ENCODE measurements at regions not wholly inside any gene's neighbourhood (a gene's known extent, or its start where the extent isn't known, plus 50 kb on each side); places are given as distances from the start of the nearest gene placed in this dataset.

DNA sequence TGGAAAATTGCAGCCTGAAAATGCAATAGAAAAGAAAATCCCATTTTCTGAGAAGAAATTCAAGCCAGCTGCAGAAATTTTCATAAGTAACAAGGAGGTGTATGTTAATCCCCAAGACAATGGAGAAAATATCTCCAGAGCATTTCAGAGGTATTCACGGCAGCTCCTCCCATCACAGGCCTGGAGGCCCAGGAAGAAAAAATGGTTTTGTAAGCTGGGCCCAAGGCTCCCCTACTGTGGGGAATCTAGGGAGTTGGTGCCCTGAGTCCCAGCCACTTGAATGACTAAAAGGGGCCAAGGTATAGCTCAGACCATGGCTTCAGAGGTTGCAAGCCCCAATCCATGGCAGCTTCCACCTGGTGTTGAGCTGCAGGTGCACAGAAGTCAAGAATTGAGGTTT is 93.3 kb upstream of the ZNF267 start:
- TF ChIP-seq, protein P1, sequence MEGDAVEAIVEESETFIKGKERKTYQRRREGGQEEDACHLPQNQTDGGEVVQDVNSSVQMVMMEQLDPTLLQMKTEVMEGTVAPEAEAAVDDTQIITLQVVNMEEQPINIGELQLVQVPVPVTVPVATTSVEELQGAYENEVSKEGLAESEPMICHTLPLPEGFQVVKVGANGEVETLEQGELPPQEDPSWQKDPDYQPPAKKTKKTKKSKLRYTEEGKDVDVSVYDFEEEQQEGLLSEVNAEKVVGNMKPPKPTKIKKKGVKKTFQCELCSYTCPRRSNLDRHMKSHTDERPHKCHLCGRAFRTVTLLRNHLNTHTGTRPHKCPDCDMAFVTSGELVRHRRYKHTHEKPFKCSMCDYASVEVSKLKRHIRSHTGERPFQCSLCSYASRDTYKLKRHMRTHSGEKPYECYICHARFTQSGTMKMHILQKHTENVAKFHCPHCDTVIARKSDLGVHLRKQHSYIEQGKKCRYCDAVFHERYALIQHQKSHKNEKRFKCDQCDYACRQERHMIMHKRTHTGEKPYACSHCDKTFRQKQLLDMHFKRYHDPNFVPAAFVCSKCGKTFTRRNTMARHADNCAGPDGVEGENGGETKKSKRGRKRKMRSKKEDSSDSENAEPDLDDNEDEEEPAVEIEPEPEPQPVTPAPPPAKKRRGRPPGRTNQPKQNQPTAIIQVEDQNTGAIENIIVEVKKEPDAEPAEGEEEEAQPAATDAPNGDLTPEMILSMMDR (conservative IDR thresholded peaks at IDR 0.05; ENCODE audit: low read depth in 2 of 2), result no peak
- no peak for TF ChIP-seq STAT1 (IDR thresholded peaks at IDR 0.05; ENCODE audit: unreplicated experiment)
- TF ChIP-seq EZH2 (IDR thresholded peaks at IDR 0.05; ENCODE audit: low read depth, unreplicated experiment), result no peak
- TF ChIP-seq EZH2phosphoT487 (IDR thresholded peaks at IDR 0.05; ENCODE audit: unreplicated experiment), result no peak
- TF ChIP-seq POLR2AphosphoS5 (IDR thresholded peaks at IDR 0.05; ENCODE audit: low read depth), result no peak
- TF ChIP-seq, protein P2, sequence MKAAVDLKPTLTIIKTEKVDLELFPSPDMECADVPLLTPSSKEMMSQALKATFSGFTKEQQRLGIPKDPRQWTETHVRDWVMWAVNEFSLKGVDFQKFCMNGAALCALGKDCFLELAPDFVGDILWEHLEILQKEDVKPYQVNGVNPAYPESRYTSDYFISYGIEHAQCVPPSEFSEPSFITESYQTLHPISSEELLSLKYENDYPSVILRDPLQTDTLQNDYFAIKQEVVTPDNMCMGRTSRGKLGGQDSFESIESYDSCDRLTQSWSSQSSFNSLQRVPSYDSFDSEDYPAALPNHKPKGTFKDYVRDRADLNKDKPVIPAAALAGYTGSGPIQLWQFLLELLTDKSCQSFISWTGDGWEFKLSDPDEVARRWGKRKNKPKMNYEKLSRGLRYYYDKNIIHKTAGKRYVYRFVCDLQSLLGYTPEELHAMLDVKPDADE (IDR thresholded peaks at IDR 0.05), result no peak
- no peak for TF ChIP-seq REST (IDR thresholded peaks at IDR 0.05; ENCODE audit: unreplicated experiment)
- TF ChIP-seq JUNB (IDR thresholded peaks at IDR 0.05; ENCODE audit: unreplicated experiment), result no peak
- no peak for TF ChIP-seq CREB1 (CRISPR knock-in tag; IDR thresholded peaks at IDR 0.05; ENCODE audit: low read depth)
- TF ChIP-seq ZNF114 (CRISPR knock-in tag; IDR thresholded peaks at IDR 0.05), result no peak
- TF ChIP-seq ZNF462 (CRISPR knock-in tag; IDR thresholded peaks at IDR 0.05), result no peak
